ENCODE measurements at regions not wholly inside any gene's neighbourhood (a gene's known extent, or its start where the extent isn't known, plus 50 kb on each side); places are given as distances from the start of the nearest gene placed in this dataset.

DNA sequence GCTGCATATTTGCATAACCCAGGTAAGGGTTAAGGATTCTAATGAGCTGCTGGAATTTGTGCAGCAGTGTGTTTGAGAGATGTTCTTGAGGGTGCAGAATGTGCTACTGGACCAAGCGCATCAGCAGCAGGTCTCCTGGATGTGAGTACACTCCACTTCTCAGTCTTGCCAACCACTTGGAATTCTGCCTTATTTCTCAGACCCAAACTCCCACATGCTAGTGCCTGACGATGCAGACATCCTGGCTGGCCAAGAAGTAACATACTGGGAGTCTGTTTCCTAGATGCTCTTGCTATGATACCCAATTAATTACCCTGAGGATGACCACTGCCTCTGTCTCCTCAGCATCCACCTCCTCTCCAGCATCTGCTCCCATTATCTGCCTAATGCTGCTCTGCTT, 186.6 kb downstream of the MOXD1 start:
- TF ChIP-seq, protein P1, sequence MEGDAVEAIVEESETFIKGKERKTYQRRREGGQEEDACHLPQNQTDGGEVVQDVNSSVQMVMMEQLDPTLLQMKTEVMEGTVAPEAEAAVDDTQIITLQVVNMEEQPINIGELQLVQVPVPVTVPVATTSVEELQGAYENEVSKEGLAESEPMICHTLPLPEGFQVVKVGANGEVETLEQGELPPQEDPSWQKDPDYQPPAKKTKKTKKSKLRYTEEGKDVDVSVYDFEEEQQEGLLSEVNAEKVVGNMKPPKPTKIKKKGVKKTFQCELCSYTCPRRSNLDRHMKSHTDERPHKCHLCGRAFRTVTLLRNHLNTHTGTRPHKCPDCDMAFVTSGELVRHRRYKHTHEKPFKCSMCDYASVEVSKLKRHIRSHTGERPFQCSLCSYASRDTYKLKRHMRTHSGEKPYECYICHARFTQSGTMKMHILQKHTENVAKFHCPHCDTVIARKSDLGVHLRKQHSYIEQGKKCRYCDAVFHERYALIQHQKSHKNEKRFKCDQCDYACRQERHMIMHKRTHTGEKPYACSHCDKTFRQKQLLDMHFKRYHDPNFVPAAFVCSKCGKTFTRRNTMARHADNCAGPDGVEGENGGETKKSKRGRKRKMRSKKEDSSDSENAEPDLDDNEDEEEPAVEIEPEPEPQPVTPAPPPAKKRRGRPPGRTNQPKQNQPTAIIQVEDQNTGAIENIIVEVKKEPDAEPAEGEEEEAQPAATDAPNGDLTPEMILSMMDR (IDR thresholded peaks at IDR 0.05; ENCODE audit: low read length), result no peak
- no peak for TF ChIP-seq EZH2 (IDR thresholded peaks at IDR 0.05; ENCODE audit: borderline replicate concordance, low read length)
